A549 (cell line): ENCODE measurements at regions not wholly inside any gene's neighbourhood (a gene's known extent, or its start where the extent isn't known, plus 50 kb on each side); places are given as distances from the start of the nearest gene placed in this dataset.

Experiments used
- BHLHE40 ChIP-seq: IDR thresholded peaks from 2 replicates; pipeline ENCODE4 v1.6.1; 2012; ENCODE audit warnings: low read depth, low read length, inconsistent platforms
- CBX2 ChIP-seq: fragments of 200-600 bp; sonication (generic); IDR thresholded peaks from 2 replicates; pipeline ENCODE4 v1.6.1; 2016; ENCODE audit warnings: low read depth, mild to moderate bottlenecking, borderline replicate concordance
- CEBPB ChIP-seq, 2 experiments: fragments of >200 bp in 1 of 2; sonication (Bioruptor Twin) in 1 of 2; formaldehyde crosslinking in 1 of 2; IDR thresholded peaks; 2 replicates each; pipeline ENCODE4 v1.6.1; 2012 to 2016
- CTCF ChIP-seq: fragments of >200 bp; sonication (Bioruptor Twin); formaldehyde crosslinking; IDR thresholded peaks from 3 replicates; pipeline ENCODE4 v1.5.1; 2016
- EP300 ChIP-seq, 2 experiments: fragments of >200 bp; sonication (Bioruptor Twin); formaldehyde crosslinking; IDR thresholded peaks; 2 replicates in 1 of 2; 3 replicates in 1 of 2; pipeline ENCODE4 v1.6.1; 2016 to 2017
- ESRRA ChIP-seq: fragments of 150-350 bp; IDR thresholded peaks from 2 replicates; pipeline ENCODE4 v1.6.1; 2014; ENCODE audit warnings: mild to moderate bottlenecking, low read length, borderline replicate concordance
- KDM1A ChIP-seq: fragments of 200-600 bp; sonication (generic); IDR thresholded peaks from 2 replicates; pipeline ENCODE4 v1.6.1; 2016; ENCODE audit warnings: low read depth, mild to moderate bottlenecking
- MAZ ChIP-seq: fragments of 150-350 bp; IDR thresholded peaks from 2 replicates; pipeline ENCODE4 v1.6.1; 2014; ENCODE audit warnings: antibody characterized with exemption, low read depth, low read length, borderline replicate concordance
- NFE2L2 ChIP-seq: fragments of 150-350 bp; conservative IDR thresholded peaks from 2 replicates; pipeline ENCODE4 v1.6.1; 2014; ENCODE audit warnings: low read length
- POLR2A ChIP-seq: IDR thresholded peaks from 2 replicates; pipeline ENCODE4 v1.6.1; 2012; ENCODE audit warnings: mild to moderate bottlenecking, low read length
- REST ChIP-seq: fragments of 200-600 bp; sonication (generic); IDR thresholded peaks from 2 replicates; pipeline ENCODE4 v1.6.1; 2016; ENCODE audit warnings: antibody characterized with exemption, mild to moderate bottlenecking, moderate library complexity
- SREBF2 ChIP-seq: fragments of 450-650 bp; IDR thresholded peaks from 2 replicates; pipeline ENCODE4 v1.6.1; 2014; ENCODE audit warnings: mild to moderate bottlenecking, moderate library complexity

DNA sequence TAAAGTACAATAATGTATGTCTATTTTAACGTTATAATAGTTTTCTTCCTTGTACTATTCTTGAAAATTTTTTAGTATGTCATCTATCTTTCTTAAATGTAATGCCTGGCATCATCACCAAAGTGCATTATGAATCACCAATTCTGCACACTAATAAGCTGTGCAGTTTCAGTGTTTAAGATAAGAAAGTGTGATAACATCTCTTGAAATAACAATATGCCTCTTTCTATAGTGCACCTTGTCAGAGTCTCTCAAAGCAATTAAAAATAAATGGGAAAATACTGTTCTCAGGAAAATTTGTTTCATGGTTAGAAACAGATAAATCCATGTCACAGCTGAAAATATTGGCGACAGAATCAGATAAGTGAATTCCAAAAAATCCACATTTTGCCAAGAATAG lies 457.4 kb upstream of the PCDH10 start:
- TF ChIP-seq CTCF = no peak
- no peak for TF ChIP-seq POLR2A
- TF ChIP-seq KDM1A = no peak
- TF ChIP-seq CBX2 = no peak
- TF ChIP-seq EP300 (IDR thresholded peaks at IDR 0.05) = no peak
- no peak for TF ChIP-seq MAZ
- TF ChIP-seq CEBPB (IDR thresholded peaks at IDR 0.05) = no peak
- TF ChIP-seq BHLHE40 = no peak
- no peak for TF ChIP-seq REST
- TF ChIP-seq ESRRA = no peak
- TF ChIP-seq SREBF2 = no peak
- TF ChIP-seq NFE2L2 = no peak
